ENCODE measurements at regions not wholly inside any gene's neighbourhood (a gene's known extent, or its start where the extent isn't known, plus 50 kb on each side); places are given as distances from the start of the nearest gene placed in this dataset.

- H3K9me3 ChIP-seq (ENCODE audit: control insufficient read depth in 1 of 2, insufficient read depth in 1 of 2, low read depth in 1 of 2, low read length in 2 of 2) = no peaks in the 10 kb centered on the region
- DNase-seq (ENCODE audit: low read depth, low spot score) (no peak), ATAC-seq (no peak)
- H3K9me2 ChIP-seq (ENCODE audit: insufficient read depth) = no peaks in the 10 kb centered on the region
- H3K4me2 ChIP-seq (ENCODE audit: low read length) = no peak overlapping the region
- ChIA-PET POLR2A (no interaction called here), RAD21 (ENCODE audit: low non-redundant PET in 1 of 2, low total read pairs in 2 of 2, uncharacterized antibody in 2 of 2, unreplicated experiment in 2 of 2) (no interaction called here), CTCF (no interaction called here)
- H3K4me3 ChIP-seq (replicated peaks in 1 of 2; ENCODE audit: low read depth in 1 of 2, low read length in 2 of 2) = no peak overlapping the region
- H3K4me1 ChIP-seq (ENCODE audit: control insufficient read depth in 1 of 2, insufficient read depth in 2 of 2, low read length in 2 of 2) = peaks cover 2% of the 10 kb centered on the region in 2 experiments
- H4K20me1 ChIP-seq (ENCODE audit: insufficient read depth) = no peaks in the 10 kb centered on the region
- no TSS peak for BruUV-seq (replicated peaks)
- H3K9ac ChIP-seq (ENCODE audit: low read length) = no peak overlapping the region
- H3K79me2 ChIP-seq (ENCODE audit: insufficient read depth, low read length) = no peaks in the 10 kb centered on the region
- no peaks in the 10 kb centered on the region for H3K36me3 ChIP-seq (ENCODE audit: control insufficient read depth in 1 of 2, insufficient read depth in 2 of 2, low read length in 2 of 2)
- intact Hi-C loops (cut with micrococcal nuclease) = no loop called here
- TF ChIP-seq SIN3A (IDR thresholded peaks at IDR 0.05; ENCODE audit: low read depth) (no peak), YY1 (IDR thresholded peaks at IDR 0.05; ENCODE audit: extremely low read depth, insufficient replicate concordance, low read depth, low read length) (no peak), ZNF274 (IDR thresholded peaks at IDR 0.05; ENCODE audit: low read depth, low read length) (no peak), ZFX (IDR thresholded peaks at IDR 0.05) (no peak), POLR2AphosphoS5 (IDR thresholded peaks at IDR 0.05; ENCODE audit: low read depth, low read length) (no peak), ELF1 (IDR thresholded peaks at IDR 0.05; ENCODE audit: borderline replicate concordance, low read depth) (no peak), FOSL1 (IDR thresholded peaks at IDR 0.05; ENCODE audit: low read depth) (no peak), ATF3 (IDR thresholded peaks at IDR 0.05) (no peak), RAD21 (IDR thresholded peaks at IDR 0.05; ENCODE audit: low read depth) (no peak), EZH2phosphoT487 (IDR thresholded peaks at IDR 0.05; ENCODE audit: borderline replicate concordance) (no peak), EZH2 (IDR thresholded peaks at IDR 0.05) (no peak), REST (IDR thresholded peaks at IDR 0.05; ENCODE audit: low read depth) (no peak), SRF (IDR thresholded peaks at IDR 0.05; ENCODE audit: low read depth) (no peak)
- TF ChIP-seq, protein P1, sequence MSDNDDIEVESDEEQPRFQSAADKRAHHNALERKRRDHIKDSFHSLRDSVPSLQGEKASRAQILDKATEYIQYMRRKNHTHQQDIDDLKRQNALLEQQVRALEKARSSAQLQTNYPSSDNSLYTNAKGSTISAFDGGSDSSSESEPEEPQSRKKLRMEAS (IDR thresholded peaks at IDR 0.05) = no peak
- no peaks in the 10 kb centered on the region for H3K27me3 ChIP-seq (ENCODE audit: insufficient read depth, low read length)
- no peak overlapping the region for H3K27ac ChIP-seq (ENCODE audit: low read depth, low read length)
- no peak overlapping the region for H2AFZ ChIP-seq (ENCODE audit: low read depth, low read length, poor library complexity, severe bottlenecking)
Measured at GRCh38 chr5:96329886-96330529, 103.0 kb downstream of the PCSK1 start.

Data from HCT116 (cell line).